Thymus (tissue), 11 donors: ENCODE measurements at regions not wholly inside any gene's neighbourhood (a gene's known extent, or its start where the extent isn't known, plus 50 kb on each side); places are given as distances from the start of the nearest gene placed in this dataset.
"Not testable (repeated sequence)": the region's sequence is repeated elsewhere in the genome, so short reads cannot be mapped to it uniquely, and the experiment has no call there.

Experiments used
- DNase-seq, 9 donors: peaks; one replicate each; pipeline ENCODE4 v3.0.0-alpha.2; 2013; ENCODE audit warnings: low spot score in 9 of 9, low read depth in 6 of 9, missing footprints in 1 of 9
- H3K27ac ChIP-seq, 2 donors: one replicate each; pipeline ENCODE4 v1.5.1; 2013; ENCODE audit warnings: control low read depth in 1 of 2, low read depth in 1 of 2, low read length in 1 of 2, mild to moderate bottlenecking in 1 of 2, moderate library complexity in 1 of 2
- H3K27me3 ChIP-seq, 2 donors: one replicate each; pipeline ENCODE4 v1.5.1; 2013; ENCODE audit warnings: low read length in 1 of 2; ENCODE audit not compliant: control insufficient read depth in 2 of 2, insufficient read depth in 1 of 2
- H3K36me3 ChIP-seq, 2 donors: one replicate each; pipeline ENCODE4 v1.5.1; 2013; ENCODE audit warnings: low read length in 1 of 2, mild to moderate bottlenecking in 1 of 2, moderate library complexity in 1 of 2; ENCODE audit not compliant: control insufficient read depth in 2 of 2, insufficient read depth in 2 of 2
- H3K4me1 ChIP-seq, 2 donors: one replicate each; pipeline ENCODE4 v1.5.1; 2013; ENCODE audit warnings: low read length in 2 of 2; ENCODE audit not compliant: control insufficient read depth in 2 of 2, insufficient read depth in 2 of 2
- H3K4me3 ChIP-seq, 2 donors: one replicate each; pipeline ENCODE4 v1.5.1; 2013; ENCODE audit warnings: low read length in 2 of 2, control low read depth in 1 of 2, mild to moderate bottlenecking in 1 of 2
- H3K9me3 ChIP-seq, 2 donors: one replicate each; pipeline ENCODE4 v1.5.1; 2013; ENCODE audit warnings: low read length in 1 of 2, mild to moderate bottlenecking in 1 of 2; ENCODE audit not compliant: control insufficient read depth in 2 of 2, insufficient read depth in 1 of 2
- WGBS: extraction: QIAGEN DNeasy Blood & Tissue Kit; methylation state at CpG from one replicate; pipeline ENCODE4 v1.1.7; 2013; 5-methylcytosine and 5-hydroxymethylcytosine counted together
- donor health status: healthy.

DNA sequence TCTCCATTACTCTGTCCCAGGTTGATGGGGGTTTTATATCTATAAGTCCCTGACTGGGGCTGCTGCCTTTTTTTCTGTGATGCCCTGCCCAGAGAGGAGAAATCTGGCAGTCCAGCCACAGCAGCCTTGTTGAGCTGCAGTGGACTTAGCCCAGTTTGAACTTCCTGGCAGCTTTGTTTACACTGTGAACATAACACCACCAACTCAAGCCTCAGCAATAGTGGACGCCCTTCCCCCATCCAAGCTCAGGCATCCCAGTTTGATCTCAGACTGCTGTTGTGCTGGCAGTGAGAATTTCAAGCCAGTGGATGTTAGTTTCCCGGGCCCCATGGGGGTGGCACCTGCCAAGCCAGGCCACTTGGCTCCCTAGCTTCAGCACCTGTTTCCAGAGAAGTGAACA, 298.5 kb upstream of the KDM5D start:
- WGBS, result 90% methylated on average over 2 of the region's 2 CpGs
- no peak for DNase-seq
- Histone ChIP-seq H3K9me3 (no peaks in the 10 kb centered on the region), H3K27ac (no peak overlapping the region), H3K4me1 (no peaks in the 10 kb centered on the region), H3K4me3 (no peak overlapping the region), H3K36me3 (no peaks in the 10 kb centered on the region), H3K27me3 (no peaks in the 10 kb centered on the region)

DNA sequence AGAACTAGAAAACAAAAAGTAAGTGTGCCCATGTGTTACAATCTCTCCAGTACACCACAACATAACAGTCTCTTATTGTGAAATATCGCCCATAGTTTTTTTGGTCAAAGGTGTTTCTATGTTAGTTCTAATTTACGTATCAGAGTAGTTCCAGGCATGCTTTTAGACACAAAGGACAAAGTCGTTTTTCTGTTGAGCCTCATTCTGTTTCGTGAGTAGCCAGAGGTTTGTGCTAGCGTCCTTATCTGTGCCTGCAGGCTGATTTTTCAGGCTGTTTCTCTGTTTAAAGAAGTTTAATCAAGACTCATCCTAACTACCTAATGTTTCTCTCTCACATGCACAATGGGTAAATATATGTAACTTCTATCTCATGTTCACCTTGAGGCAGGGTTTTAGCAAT, 281.1 kb upstream of the KDM5D start:
- no peak overlapping the region for H3K4me3 ChIP-seq
- no peak for DNase-seq
- H3K9me3 ChIP-seq, result no peaks in the 10 kb centered on the region
- WGBS, result 86% methylated on average over 5 of the region's 5 CpGs
- no peaks in the 10 kb centered on the region for H3K4me1 ChIP-seq
- H3K27me3 ChIP-seq, result no peaks in the 10 kb centered on the region
- H3K36me3 ChIP-seq, result no peaks in the 10 kb centered on the region
- H3K27ac ChIP-seq, result no peak overlapping the region

DNA sequence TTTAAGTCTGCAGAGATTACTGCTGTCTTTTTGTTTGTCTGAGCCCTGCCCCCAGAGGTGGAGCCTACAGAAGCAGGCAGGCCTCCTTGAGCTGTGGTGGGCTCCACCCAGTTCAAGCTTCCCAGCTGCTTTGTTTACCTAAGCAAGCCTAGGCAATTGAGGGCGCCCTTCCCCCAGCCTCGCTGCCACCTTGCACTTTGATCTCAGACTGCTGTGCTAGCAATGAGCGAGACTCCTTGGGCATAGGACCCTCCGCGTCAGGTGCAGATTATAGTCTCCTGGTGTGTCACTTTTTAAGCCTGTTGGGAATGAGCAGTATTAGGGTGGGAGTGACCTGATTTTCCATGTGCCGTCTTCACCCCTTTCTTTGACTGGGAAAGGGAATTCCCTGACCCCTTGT, 248.9 kb upstream of the KDM5D start:
- WGBS, result 28% methylated on average over 6 of the region's 6 CpGs
- H3K9me3 ChIP-seq, H3K27me3 ChIP-seq, H3K4me3 ChIP-seq, H3K4me1 ChIP-seq, H3K36me3 ChIP-seq: not testable (repeated sequence)
- peak overlapping the region in 1 of 2 donors; percentile 18 for H3K27ac ChIP-seq
- peak in 5 of 9 donors; percentile 24 to 64 (median 39) for DNase-seq

DNA sequence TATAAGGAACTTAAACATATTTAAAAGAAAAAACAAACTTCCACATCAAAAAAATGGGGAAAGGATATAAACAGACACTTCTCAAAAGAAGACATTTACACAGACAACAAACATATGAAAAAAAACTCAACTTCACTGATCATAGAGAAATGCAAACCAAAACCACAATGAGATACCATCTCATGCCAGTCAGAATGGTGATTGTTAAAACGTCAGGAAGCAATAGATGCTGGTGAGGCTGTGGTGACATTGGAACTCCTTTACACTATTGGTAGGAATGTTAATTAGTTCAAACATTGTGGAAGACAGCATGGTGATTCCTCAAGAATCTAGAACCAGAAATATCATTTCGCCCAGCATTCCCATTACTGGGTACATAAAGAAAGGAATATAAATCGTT, 228.5 kb upstream of the KDM5D start:
- H3K4me1 ChIP-seq, result no peaks in the 10 kb centered on the region
- H3K9me3 ChIP-seq, result no peaks in the 10 kb centered on the region
- no peaks in the 10 kb centered on the region for H3K27me3 ChIP-seq
- 62% methylated on average over 3 of the region's 3 CpGs for WGBS
- no peaks in the 10 kb centered on the region for H3K36me3 ChIP-seq
- H3K4me3 ChIP-seq, result no peak overlapping the region
- H3K27ac ChIP-seq, result no peak overlapping the region
- no peak for DNase-seq

DNA sequence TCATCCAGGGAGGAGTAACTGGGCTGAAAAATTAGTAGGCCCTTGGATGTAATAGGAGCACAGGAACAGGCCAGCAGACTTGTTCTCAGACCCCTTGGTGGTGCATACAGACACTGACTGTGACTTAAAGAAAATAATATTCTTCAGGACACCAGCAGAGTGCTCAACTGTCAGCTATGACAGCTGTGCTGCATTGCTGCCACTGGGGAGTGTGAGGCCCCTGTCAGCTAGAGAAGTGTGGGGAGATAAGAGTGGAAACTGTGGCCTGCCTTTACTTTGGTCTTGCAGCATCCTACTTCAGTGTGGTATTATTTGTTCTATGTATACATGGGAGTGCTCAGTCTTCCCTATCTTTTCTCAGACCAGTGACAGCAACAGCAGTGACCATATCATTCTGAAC, 203.2 kb upstream of the KDM5D start:
- Histone ChIP-seq H3K4me1 (no peaks in the 10 kb centered on the region), H3K4me3 (no peak overlapping the region), H3K27ac (no peak overlapping the region), H3K9me3 (no peaks in the 10 kb centered on the region), H3K27me3 (no peaks in the 10 kb centered on the region), H3K36me3 (no peaks in the 10 kb centered on the region)
- peak in 5 of 9 donors; percentile 7 to 31 (median 18) for DNase-seq

DNA sequence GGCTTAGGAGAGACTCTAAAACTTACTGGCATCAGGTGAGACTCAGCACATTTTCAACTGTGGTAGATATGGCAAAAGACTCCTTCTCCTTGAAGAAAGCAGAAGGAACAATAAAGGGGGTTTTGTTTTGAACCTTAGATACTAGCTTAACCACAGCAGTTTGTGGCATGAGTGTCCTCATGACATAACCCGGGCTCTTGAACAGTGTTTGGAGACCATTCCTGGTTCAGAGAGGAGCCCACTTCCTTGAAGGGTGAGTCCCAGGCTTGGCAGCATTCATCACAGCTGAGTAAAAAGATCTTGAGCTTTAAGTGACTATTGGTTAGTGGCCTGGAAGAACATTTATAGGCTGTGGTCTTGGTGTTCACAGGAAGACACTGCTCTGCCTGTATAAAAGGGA, 154.5 kb upstream of the KDM5D start:
- Histone ChIP-seq H3K27me3 (no peaks in the 10 kb centered on the region), H3K36me3 (no peaks in the 10 kb centered on the region), H3K27ac (no peak overlapping the region), H3K4me3 (no peak overlapping the region), H3K9me3 (no peaks in the 10 kb centered on the region), H3K4me1 (no peaks in the 10 kb centered on the region)
- DNase-seq, result no peak
- WGBS, result 3% methylated on average over 1 of the region's 1 CpG

DNA sequence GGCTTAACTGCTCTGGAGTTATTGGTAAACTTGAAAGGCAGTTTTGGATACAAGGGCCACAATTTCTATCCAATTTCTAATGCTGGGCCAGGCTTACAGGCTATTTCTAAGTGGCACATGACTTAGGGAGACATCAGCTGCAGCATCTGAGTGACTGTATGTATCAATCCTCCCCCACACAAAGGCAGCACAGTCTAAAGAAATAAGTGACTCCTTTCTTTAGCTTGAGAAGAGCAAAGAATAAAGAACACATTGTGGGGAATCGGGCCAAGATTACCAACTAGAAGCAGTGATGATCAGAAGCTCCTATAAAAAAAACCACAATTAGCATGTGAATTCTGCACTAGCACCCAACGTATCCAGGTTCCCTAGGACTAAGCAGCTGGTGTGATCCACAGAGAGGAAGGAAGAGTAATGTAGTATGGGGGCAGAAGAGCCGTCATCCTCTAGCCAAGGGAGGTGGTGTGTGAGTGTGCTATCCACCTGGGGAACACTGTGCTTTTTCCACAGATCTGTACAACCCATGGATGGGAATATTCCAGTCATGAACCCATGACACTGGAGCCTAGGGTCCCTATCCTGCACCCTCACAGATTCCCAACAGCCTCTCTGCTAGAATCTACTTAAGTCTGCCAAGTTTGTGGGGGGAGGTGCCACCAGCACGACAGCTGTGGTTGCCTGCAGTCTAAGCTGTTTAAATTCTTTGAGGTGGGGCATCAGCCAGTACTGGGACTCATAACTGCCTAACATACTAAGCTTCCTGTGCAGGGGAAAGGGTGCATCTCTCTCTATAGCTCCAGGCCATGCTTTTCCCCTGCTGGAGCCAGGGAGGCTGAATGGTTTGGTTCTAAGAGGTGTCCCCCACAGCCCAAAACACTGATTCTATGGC, 147.8 kb upstream of the KDM5D start:
- Histone ChIP-seq H3K36me3 (no peaks in the 10 kb centered on the region), H3K27ac (peak overlapping the region in 1 of 2 donors; percentile 31), H3K4me3 (no peak overlapping the region), H3K27me3 (no peaks in the 10 kb centered on the region), H3K4me1 (peaks cover 0 to 10% of the 10 kb centered on the region in 2 donors), H3K9me3 (no peaks in the 10 kb centered on the region)
- WGBS, result 4% methylated on average over 4 of the region's 4 CpGs
- DNase-seq, result peak in 4 of 9 donors; percentile 11 to 38 (median 30)

DNA sequence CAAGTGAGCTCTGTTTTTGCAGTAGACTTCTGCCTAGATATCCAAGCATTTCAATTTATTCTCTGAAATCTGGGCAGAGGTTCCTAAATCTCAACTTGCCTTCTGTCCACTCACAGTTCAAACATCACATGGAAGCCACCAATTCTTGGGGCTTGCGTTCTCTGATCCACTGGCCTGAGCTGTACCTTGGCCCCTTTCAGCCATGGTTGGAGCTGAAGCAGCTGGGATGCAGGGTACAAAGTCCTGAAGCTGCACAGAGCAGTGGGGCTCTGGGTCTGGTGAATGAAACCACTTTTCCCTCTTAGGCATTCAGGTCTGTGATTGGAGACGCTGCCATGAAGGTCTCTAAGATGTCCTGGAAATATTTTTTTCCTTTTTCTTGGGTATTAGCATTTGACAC, 137.6 kb upstream of the KDM5D start:
- no peak for DNase-seq
- no peak overlapping the region for H3K27ac ChIP-seq
- H3K27me3 ChIP-seq, result no peaks in the 10 kb centered on the region
- H3K9me3 ChIP-seq, result no peaks in the 10 kb centered on the region
- H3K4me3 ChIP-seq, result no peak overlapping the region
- no peaks in the 10 kb centered on the region for H3K4me1 ChIP-seq
- WGBS, result 98% methylated on average over 2 of the region's 2 CpGs
- no peaks in the 10 kb centered on the region for H3K36me3 ChIP-seq

DNA sequence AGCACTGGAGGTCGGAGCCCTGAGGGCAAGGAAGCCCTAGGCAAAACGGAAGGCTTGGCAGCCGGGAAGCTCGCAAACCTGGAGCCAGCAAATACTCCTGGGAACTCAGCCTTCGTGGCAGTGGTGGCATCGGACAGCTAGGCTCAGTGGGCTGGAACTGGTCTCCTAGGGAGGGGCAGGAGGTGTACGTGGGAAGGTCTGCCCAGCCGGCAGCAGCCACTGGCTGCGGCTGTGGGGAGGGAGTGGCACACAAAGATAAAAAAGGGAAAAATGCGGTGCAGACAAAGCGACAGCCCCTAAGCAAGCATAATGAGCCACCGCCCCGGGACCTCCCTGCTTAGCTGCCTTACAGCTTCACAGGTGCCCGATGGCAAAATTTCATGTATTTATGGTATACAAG, 125.2 kb upstream of the KDM5D start:
- DNase-seq, result no peak
- no peaks in the 10 kb centered on the region for H3K36me3 ChIP-seq
- H3K4me1 ChIP-seq, result no peaks in the 10 kb centered on the region
- H3K4me3 ChIP-seq, result peak overlapping the region in 1 of 2 donors; percentile 33
- no peaks in the 10 kb centered on the region for H3K27me3 ChIP-seq
- 84% methylated on average over 14 of the region's 14 CpGs for WGBS
- no peaks in the 10 kb centered on the region for H3K9me3 ChIP-seq
- H3K27ac ChIP-seq, result no peak overlapping the region
